K562 (cell line): ENCODE measurements at regions not wholly inside any gene's neighbourhood (a gene's known extent, or its start where the extent isn't known, plus 50 kb on each side); places are given as distances from the start of the nearest gene placed in this dataset.

Experiments
- ATAC-seq: fragments of 200-7000 bp; cut with Tn5 transposase; 3 replicates; pipeline ENCODE4 v1.9.1; 2020; ENCODE audit warnings: moderate library complexity
- BruUV-seq: library from RNA; stranded (reverse); fragments of 400-500 nt; replicated peaks from 2 replicates; lab custom pipeline; 2021; lab: Mats Ljungman, UMichigan
- CTCF ChIA-PET: fragments of 300-600 bp; formaldehyde crosslinking; extraction: SDS; loops from one replicate; lab custom pipeline; 2021; ENCODE audit warnings: low intra/inter-chr PET ratio; lab: Yijun Ruan, JAX
- POLR2A ChIA-PET: fragments of 300-600, 350-650 bp; sonication (Branson Sonifier 250); formaldehyde crosslinking; extraction: SDS; loops from one replicate; lab custom pipeline; 2021; ENCODE audit warnings: antibody characterized with exemption, inconsistent platforms; lab: Yijun Ruan, JAX
- DNase-seq, 4 experiments: peaks; one replicate each; pipeline versions ENCODE4 v3.0.0 to v3.0.0-alpha.2; 2011 to 2018; ENCODE audit warnings: low spot score in 3 of 4, mixed read lengths in 3 of 4; ENCODE audit errors: extremely low read depth in 1 of 4
- FAIRE-seq: peaks from 2 replicates; lab custom pipeline; 2011; peaks lifted over from hg19 to GRCh38; lab: Jason Lieb, UNC
- H2AFZ ChIP-seq: 2 replicates; pipeline ENCODE4 v1.6.0; 2011; ENCODE audit warnings: low read depth, low read length, control low read depth, inconsistent platforms
- H3K27ac ChIP-seq: fragments of 200-600 bp; 3 replicates; pipeline ENCODE4 v1.8.0; 2011; ENCODE audit warnings: low read depth, mild to moderate bottlenecking, control low read depth, inconsistent platforms, low read length, moderate library complexity, mixed read lengths; ENCODE audit errors: extremely low read depth
- H3K27me3 ChIP-seq, 2 experiments: fragments of 300-600 bp in 1 of 2; 2 replicates in 1 of 2; 3 replicates in 1 of 2; pipeline versions ENCODE4 v1.6.0 to v1.8.0; 2011; ENCODE audit warnings: inconsistent platforms in 2 of 2, low read length in 2 of 2, mild to moderate bottlenecking in 1 of 2, mixed read lengths in 1 of 2, moderate library complexity in 1 of 2; ENCODE audit not compliant: control insufficient read depth in 2 of 2, insufficient read depth in 2 of 2
- H3K36me3 ChIP-seq: fragments of 300-600 bp; 3 replicates; pipeline ENCODE4 v1.8.0; 2011; ENCODE audit warnings: mild to moderate bottlenecking, low read length, inconsistent platforms; ENCODE audit not compliant: control insufficient read depth, insufficient read depth
- H3K4me1 ChIP-seq, 2 experiments: fragments of 200-600 bp in 1 of 2; replicated peaks in 1 of 2; 2 replicates in 1 of 2; 3 replicates in 1 of 2; pipeline versions ENCODE4 v1.5.1 to v1.8.0; 2011; ENCODE audit warnings: inconsistent platforms in 2 of 2, low read length in 2 of 2, mild to moderate bottlenecking in 1 of 2, mixed read lengths in 1 of 2, moderate library complexity in 1 of 2; ENCODE audit not compliant: control insufficient read depth in 2 of 2, insufficient read depth in 2 of 2
- H3K4me2 ChIP-seq: 2 replicates; pipeline ENCODE4 v1.6.1; 2011; ENCODE audit warnings: low read length, control low read depth, inconsistent platforms, mixed read lengths; ENCODE audit not compliant: insufficient read depth
- H3K4me3 ChIP-seq: fragments of 200-600 bp; sonication (generic), shearing (Covaris generic); 2 replicates; pipeline ENCODE4 v1.5.1; 2016; ENCODE audit warnings: control low read depth, inconsistent platforms
- H3K79me2 ChIP-seq: fragments of 200-600 bp; 3 replicates; pipeline ENCODE4 v1.8.0; 2011; ENCODE audit warnings: low read length, inconsistent platforms; ENCODE audit not compliant: control insufficient read depth, insufficient read depth
- H3K9ac ChIP-seq, 2 experiments: 2 replicates each; pipeline versions ENCODE4 v1.6.0 to v1.6.1; 2011; ENCODE audit warnings: low read depth in 2 of 2, low read length in 2 of 2, control low read depth in 1 of 2, inconsistent platforms in 1 of 2, mild to moderate bottlenecking in 1 of 2, mixed read lengths in 1 of 2; ENCODE audit not compliant: insufficient read depth in 1 of 2
- H3K9me1 ChIP-seq: one replicate; pipeline ENCODE4 v1.6.0; 2011; ENCODE audit warnings: inconsistent platforms, mild to moderate bottlenecking, low read length, moderate library complexity; ENCODE audit not compliant: control insufficient read depth, insufficient read depth
- H3K9me3 ChIP-seq: replicated peaks from 2 replicates; pipeline ENCODE4 v1.5.1; 2011; ENCODE audit warnings: low read depth, low read length, inconsistent platforms; ENCODE audit not compliant: control insufficient read depth, insufficient read depth
- H4K20me1 ChIP-seq: replicated peaks from 2 replicates; pipeline ENCODE4 v1.6.1; 2011; ENCODE audit warnings: low read length, inconsistent platforms, mixed read lengths; ENCODE audit not compliant: control insufficient read depth, insufficient read depth
- HNRNPH1 ChIP-seq: fragments of 200-400 bp; formaldehyde crosslinking; optimal IDR thresholded peaks from 2 replicates; pipeline ENCODE3; 2017; ENCODE audit warnings: low read depth, mild to moderate bottlenecking, low read length, moderate library complexity
- KDM1A ChIP-seq, 2 experiments: fragments of 450-650 bp; IDR thresholded peaks; 2 replicates each; pipeline ENCODE4 v1.6.1; 2016; ENCODE audit warnings: mild to moderate bottlenecking in 2 of 2
- MAZ ChIP-seq, 2 experiments: fragments of 450-650 bp in 1 of 2; sonication (generic) in 1 of 2; formaldehyde crosslinking; IDR thresholded peaks in 1 of 2; conservative IDR thresholded peaks in 1 of 2; 2 replicates each; pipeline versions ENCODE4 v1.4.0 to v1.5.0; 2020; ENCODE audit warnings: mild to moderate bottlenecking in 1 of 2, missing genetic modification reagents in 1 of 2
- OTX1 ChIP-seq: fragments of 450-650 bp; formaldehyde crosslinking; IDR thresholded peaks from 2 replicates; pipeline ENCODE4 v1.4.0; 2022; ENCODE audit warnings: mild to moderate bottlenecking
- PURB ChIP-seq: sonication (generic); formaldehyde crosslinking; IDR thresholded peaks from 2 replicates; pipeline ENCODE4 v1.9.0; 2021; ENCODE audit warnings: low read depth, mild to moderate bottlenecking, missing genetic modification reagents
- RBFOX2 ChIP-seq: fragments of 200-400 bp; formaldehyde crosslinking; IDR thresholded peaks from 2 replicates; pipeline ENCODE4 v1.6.1; 2017; ENCODE audit warnings: low read depth, mild to moderate bottlenecking, low read length, moderate library complexity
- SAFB2 ChIP-seq: fragments of 200-400 bp; formaldehyde crosslinking; IDR thresholded peaks from 2 replicates; pipeline ENCODE4 v1.6.1; 2018; ENCODE audit warnings: borderline replicate concordance, low read length, low read depth, moderate library complexity; ENCODE audit not compliant: severe bottlenecking
- ZBTB12 ChIP-seq: fragments of 250-450 bp; sonication (Bioruptor Pico); IDR thresholded peaks from 2 replicates; pipeline ENCODE4 v1.4.0; 2020
- ZBTB34 ChIP-seq: fragments of 250-450 bp; sonication (Bioruptor Pico); IDR thresholded peaks from 2 replicates; pipeline ENCODE4 v1.8.0; 2021; ENCODE audit warnings: mild to moderate bottlenecking, moderate library complexity
- ZFP36 ChIP-seq: fragments of 150-350 bp; IDR thresholded peaks from 2 replicates; pipeline ENCODE4 v1.6.1; 2018; ENCODE audit warnings: low read length, low read depth; ENCODE audit not compliant: partially characterized antibody
- ZNF518B ChIP-seq: fragments of 250-450 bp; sonication (Bioruptor Pico); IDR thresholded peaks from 2 replicates; pipeline ENCODE4 v1.5.0; 2021; ENCODE audit warnings: mild to moderate bottlenecking, moderate library complexity
- WGBS: fragments of 100-300 bp; shearing (Covaris generic); methylation state at CpG from one replicate; pipeline ENCODE4 v1.1.6; 2016; ENCODE audit warnings: low coverage, mixed read lengths; ENCODE audit not compliant: insufficient coverage; ENCODE audit errors: missing lambda C conversion rate; 5-methylcytosine and 5-hydroxymethylcytosine counted together
- in situ Hi-C: fragments of 300-500 bp; cut with MboI; formaldehyde crosslinking; loops from 4 replicates; pipeline ENCODE4 v1.15.0; 2018; ENCODE audit warnings: inconsistent platforms, mixed read lengths
- intact Hi-C: fragments of 100-400 bp; cut with micrococcal nuclease; formaldehyde crosslinking; loops from 2 replicates; pipeline ENCODE4 v1.14.2; 2022
- TF ChIP-seq, protein P1 (sequence below): sonication (generic); formaldehyde crosslinking; IDR thresholded peaks from 2 replicates; pipeline ENCODE4 v1.8.1; 2023; ENCODE audit warnings: mild to moderate bottlenecking, missing genetic modification reagents
- TF ChIP-seq, protein P2 (sequence below): fragments of 450-650 bp; IDR thresholded peaks from 2 replicates; pipeline ENCODE4 v1.6.1; 2014; ENCODE audit warnings: low read depth, mild to moderate bottlenecking, moderate library complexity, borderline replicate concordance

DNA sequence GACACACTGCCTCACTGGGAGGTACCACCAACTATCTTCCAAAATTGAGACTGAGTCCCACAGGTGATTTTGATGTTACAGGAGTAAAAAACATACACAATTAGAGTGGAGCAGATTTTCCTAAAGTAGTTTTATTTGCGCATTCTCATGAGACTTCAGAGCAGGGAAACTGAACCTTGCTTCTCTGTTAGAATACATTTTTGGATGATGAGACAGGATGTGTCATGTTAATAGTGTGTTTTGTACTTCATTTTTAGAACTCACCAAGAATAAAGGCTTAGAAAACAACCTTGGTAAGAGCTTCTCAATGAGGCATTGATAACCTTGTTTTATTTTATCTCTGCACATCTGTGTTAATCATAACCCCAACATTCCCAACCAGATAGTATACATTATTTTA, 310.2 kb upstream of the GALNT5 start:
- H3K27me3 ChIP-seq, result no peaks in the 10 kb centered on the region
- H2AFZ ChIP-seq, result no peak overlapping the region
- CTCF ChIA-PET, result no interaction called here
- 5% methylated on average over 1 of the region's 1 CpG for WGBS
- H3K9me3 ChIP-seq, result no peaks in the 10 kb centered on the region
- H3K4me1 ChIP-seq, result no peaks in the 10 kb centered on the region
- H3K4me3 ChIP-seq, result no peak overlapping the region
- intact Hi-C loops, result no loop called here
- no peaks in the 10 kb centered on the region for H4K20me1 ChIP-seq
- no peak overlapping the region for H3K27ac ChIP-seq
- H3K9ac ChIP-seq, result no peak overlapping the region
- H3K9me1 ChIP-seq, result no peaks in the 10 kb centered on the region
- FAIRE-seq (no peak), ATAC-seq (no peak), DNase-seq (no peak)
- POLR2A ChIA-PET, result no interaction called here
- in situ Hi-C loops, result no loop called here
- H3K36me3 ChIP-seq, result no peaks in the 10 kb centered on the region
- no peak overlapping the region for H3K4me2 ChIP-seq
- no TSS peak for BruUV-seq
- no peaks in the 10 kb centered on the region for H3K79me2 ChIP-seq
- no peak for TF ChIP-seq KDM1A (IDR thresholded peaks at IDR 0.05)
- TF ChIP-seq SAFB2, result no peak
- no peak for TF ChIP-seq ZNF518B (CRISPR knock-in tag)
- no peak for TF ChIP-seq ZBTB34 (CRISPR knock-in tag)
- TF ChIP-seq, protein P1, sequence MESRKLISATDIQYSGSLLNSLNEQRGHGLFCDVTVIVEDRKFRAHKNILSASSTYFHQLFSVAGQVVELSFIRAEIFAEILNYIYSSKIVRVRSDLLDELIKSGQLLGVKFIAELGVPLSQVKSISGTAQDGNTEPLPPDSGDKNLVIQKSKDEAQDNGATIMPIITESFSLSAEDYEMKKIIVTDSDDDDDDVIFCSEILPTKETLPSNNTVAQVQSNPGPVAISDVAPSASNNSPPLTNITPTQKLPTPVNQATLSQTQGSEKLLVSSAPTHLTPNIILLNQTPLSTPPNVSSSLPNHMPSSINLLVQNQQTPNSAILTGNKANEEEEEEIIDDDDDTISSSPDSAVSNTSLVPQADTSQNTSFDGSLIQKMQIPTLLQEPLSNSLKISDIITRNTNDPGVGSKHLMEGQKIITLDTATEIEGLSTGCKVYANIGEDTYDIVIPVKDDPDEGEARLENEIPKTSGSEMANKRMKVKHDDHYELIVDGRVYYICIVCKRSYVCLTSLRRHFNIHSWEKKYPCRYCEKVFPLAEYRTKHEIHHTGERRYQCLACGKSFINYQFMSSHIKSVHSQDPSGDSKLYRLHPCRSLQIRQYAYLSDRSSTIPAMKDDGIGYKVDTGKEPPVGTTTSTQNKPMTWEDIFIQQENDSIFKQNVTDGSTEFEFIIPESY (CRISPR knock-in tag), result no peak
- TF ChIP-seq ZFP36, result no peak
- TF ChIP-seq, protein P2, sequence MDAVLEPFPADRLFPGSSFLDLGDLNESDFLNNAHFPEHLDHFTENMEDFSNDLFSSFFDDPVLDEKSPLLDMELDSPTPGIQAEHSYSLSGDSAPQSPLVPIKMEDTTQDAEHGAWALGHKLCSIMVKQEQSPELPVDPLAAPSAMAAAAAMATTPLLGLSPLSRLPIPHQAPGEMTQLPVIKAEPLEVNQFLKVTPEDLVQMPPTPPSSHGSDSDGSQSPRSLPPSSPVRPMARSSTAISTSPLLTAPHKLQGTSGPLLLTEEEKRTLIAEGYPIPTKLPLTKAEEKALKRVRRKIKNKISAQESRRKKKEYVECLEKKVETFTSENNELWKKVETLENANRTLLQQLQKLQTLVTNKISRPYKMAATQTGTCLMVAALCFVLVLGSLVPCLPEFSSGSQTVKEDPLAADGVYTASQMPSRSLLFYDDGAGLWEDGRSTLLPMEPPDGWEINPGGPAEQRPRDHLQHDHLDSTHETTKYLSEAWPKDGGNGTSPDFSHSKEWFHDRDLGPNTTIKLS, result no peak
- TF ChIP-seq HNRNPH1, result no peak
- no peak for TF ChIP-seq OTX1
- TF ChIP-seq RBFOX2, result no peak
- TF ChIP-seq MAZ (CRISPR knock-in tag; conservative IDR thresholded peaks at IDR 0.05 in 1 of 2, IDR thresholded peaks at IDR 0.05 in 1 of 2), result no peak
- TF ChIP-seq PURB (CRISPR knock-in tag), result no peak
- TF ChIP-seq ZBTB12 (CRISPR knock-in tag), result no peak
